PC-9 (cell line): ENCODE measurements at regions not wholly inside any gene's neighbourhood (a gene's known extent, or its start where the extent isn't known, plus 50 kb on each side); places are given as distances from the start of the nearest gene placed in this dataset.

Experiments used
- CTCF ChIP-seq: fragments of 200-600 bp; sonication (generic); conservative IDR thresholded peaks from 2 replicates; pipeline ENCODE4 v1.6.1; 2017; ENCODE audit warnings: mixed run types, antibody characterized with exemption, mild to moderate bottlenecking, moderate library complexity
- EZH2 ChIP-seq: fragments of 200-600 bp; sonication (generic); IDR thresholded peaks from 2 replicates; pipeline ENCODE4 v1.8.0; 2017; ENCODE audit warnings: antibody characterized with exemption, low read depth

GRCh38 chr12:13799574-13799973, 181.8 kb downstream of the GRIN2B start:
- no peak for TF ChIP-seq CTCF
- TF ChIP-seq EZH2: no peak
